Vagina (tissue), 2 donors: ENCODE measurements at regions not wholly inside any gene's neighbourhood (a gene's known extent, or its start where the extent isn't known, plus 50 kb on each side); places are given as distances from the start of the nearest gene placed in this dataset.

Source experiments
- CTCF ChIP-seq, 3 experiments: fragments of 450-650 bp in 2 of 3; fragments of 200-600 bp in 1 of 3; sonication (generic) in 1 of 3; IDR thresholded peaks; one replicate each; pipeline ENCODE4 v1.5.1; 2017 to 2019; ENCODE audit warnings: antibody characterized with exemption in 3 of 3, mild to moderate bottlenecking in 2 of 3, moderate library complexity in 2 of 3
- POLR2AphosphoS5 ChIP-seq, 2 donors: sonication (generic); formaldehyde crosslinking; IDR thresholded peaks; one replicate each; pipeline ENCODE4 v1.9.0; 2017; ENCODE audit warnings: antibody characterized with exemption in 2 of 2, mild to moderate bottlenecking in 2 of 2, low read depth in 1 of 2; ENCODE audit not compliant: insufficient read depth in 1 of 2

- TF ChIP-seq POLR2AphosphoS5 (IDR thresholded peaks at IDR 0.05; ENCODE audit: insufficient read depth in 1 of 2, low read depth in 1 of 2) = no peak
- no peak for TF ChIP-seq CTCF (IDR thresholded peaks at IDR 0.05)
These were observed 142.5 kb upstream of the TCF21 start for GRCh38 chr6:133746417-133746770.
